Natural killer cell (primary cell): ENCODE measurements at regions not wholly inside any gene's neighbourhood (a gene's known extent, or its start where the extent isn't known, plus 50 kb on each side); places are given as distances from the start of the nearest gene placed in this dataset.

Experiments used
- ATAC-seq, 3 donors: fragments of 150-1000 bp in 2 of 3; fragments of 200-7000 bp in 1 of 3; cut with Tn5 transposase; 1 replicate in 1 of 3; 2 replicates in 2 of 3; pipeline ENCODE4 v1.10.0; 2021; ENCODE audit warnings: mild to moderate bottlenecking in 2 of 3, moderate library complexity in 2 of 3
- DNase-seq, 2 donors: peaks; one replicate each; pipeline versions ENCODE4 v3.0.0 to v3.0.0-alpha.2; 2013 to 2021; ENCODE audit warnings: mixed read lengths in 1 of 2
- H3K27ac ChIP-seq: one replicate; pipeline ENCODE4 v1.5.1; 2013; ENCODE audit warnings: mild to moderate bottlenecking, low read length
- H3K27me3 ChIP-seq: one replicate; pipeline ENCODE4 v1.6.1; 2013; ENCODE audit warnings: low read length; ENCODE audit not compliant: control insufficient read depth, insufficient read depth
- H3K36me3 ChIP-seq: one replicate; pipeline ENCODE4 v1.6.1; 2013; ENCODE audit warnings: low read length; ENCODE audit not compliant: control insufficient read depth, insufficient read depth
- H3K4me1 ChIP-seq: one replicate; pipeline ENCODE4 v1.6.1; 2013; ENCODE audit warnings: low read length; ENCODE audit not compliant: control insufficient read depth, insufficient read depth
- H3K4me3 ChIP-seq: one replicate; pipeline ENCODE4 v1.5.1; 2013; ENCODE audit warnings: low read length
- H3K9me3 ChIP-seq: one replicate; pipeline ENCODE4 v1.6.1; 2013; ENCODE audit warnings: low read length; ENCODE audit not compliant: control insufficient read depth, insufficient read depth
- H3K27ac Mint-ChIP-seq, 2 donors: one replicate each; pipeline ENCODE4 v1.8.0; 2022; ENCODE audit warnings: mild to moderate bottlenecking in 2 of 2, mixed read lengths in 2 of 2, moderate library complexity in 1 of 2
- H3K27me3 Mint-ChIP-seq, 2 donors: one replicate each; pipeline ENCODE4 v1.8.0; 2022; ENCODE audit warnings: low read depth in 2 of 2, mixed read lengths in 2 of 2
- H3K36me3 Mint-ChIP-seq: one replicate; pipeline ENCODE4 v1.8.0; 2022; ENCODE audit warnings: mixed read lengths
- H3K4me1 Mint-ChIP-seq, 2 donors: one replicate each; pipeline ENCODE4 v1.8.0; 2022; ENCODE audit warnings: mixed read lengths in 2 of 2
- H3K4me3 Mint-ChIP-seq: one replicate; pipeline ENCODE4 v1.8.0; 2022; ENCODE audit warnings: mild to moderate bottlenecking, moderate library complexity, mixed read lengths
- H3K9me3 Mint-ChIP-seq, 2 donors: one replicate each; pipeline ENCODE4 v1.8.0; 2022; ENCODE audit warnings: mixed read lengths in 2 of 2
- WGBS: methylation state at CpG from one replicate; pipeline ENCODE4 v1.1.7; 2013; ENCODE audit warnings: missing lambda C conversion rate; ENCODE audit not compliant: insufficient coverage; 5-methylcytosine and 5-hydroxymethylcytosine counted together
- intact Hi-C: fragments of 100-400 bp; cut with micrococcal nuclease; formaldehyde crosslinking; loops from one replicate; pipeline ENCODE4 v1.14.2; 2022
- TF ChIP-seq, protein P1 (sequence below): fragments of 200-600 bp; IDR thresholded peaks from one replicate; pipeline ENCODE4 v1.8.0; 2022; ENCODE audit warnings: antibody characterized with exemption

DNA sequence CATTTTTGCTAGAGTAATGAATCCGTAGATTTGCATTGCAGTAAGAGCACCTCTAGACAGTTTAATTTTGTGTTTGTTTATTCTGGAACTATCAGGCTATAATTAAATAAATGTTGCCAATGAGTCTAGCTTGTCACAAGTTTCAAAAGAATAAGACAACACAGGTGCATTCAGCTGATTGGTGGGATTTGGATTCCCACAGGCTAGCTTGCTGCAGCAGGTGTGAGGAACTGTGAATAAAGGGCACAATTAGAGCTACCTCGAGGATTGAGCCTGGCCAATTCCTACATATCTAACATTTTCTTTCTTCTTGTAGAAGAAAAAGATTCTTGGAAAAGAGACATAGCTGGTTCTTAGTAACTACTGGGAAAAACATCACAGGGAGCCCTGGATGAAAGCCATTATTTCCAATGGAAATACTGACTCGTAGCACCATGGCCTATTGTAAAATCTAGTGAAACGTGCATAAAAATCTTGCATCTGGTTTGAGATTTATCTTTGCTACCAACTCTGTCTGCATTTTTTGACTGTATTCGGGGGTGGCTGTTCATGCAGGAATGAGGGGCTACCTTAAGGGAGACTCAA is 360.9 kb downstream of the FGF9 start:
- Mint-ChIP-seq H3K27ac (no peak overlapping the region), H3K9me3 (no peaks in the 10 kb centered on the region), H3K4me3 (no peak overlapping the region), H3K27me3 (peaks cover 17 to 37% of the 10 kb centered on the region in 2 donors), H3K36me3 (no peaks in the 10 kb centered on the region), H3K4me1 (no peaks in the 10 kb centered on the region)
- TF ChIP-seq, protein P1, sequence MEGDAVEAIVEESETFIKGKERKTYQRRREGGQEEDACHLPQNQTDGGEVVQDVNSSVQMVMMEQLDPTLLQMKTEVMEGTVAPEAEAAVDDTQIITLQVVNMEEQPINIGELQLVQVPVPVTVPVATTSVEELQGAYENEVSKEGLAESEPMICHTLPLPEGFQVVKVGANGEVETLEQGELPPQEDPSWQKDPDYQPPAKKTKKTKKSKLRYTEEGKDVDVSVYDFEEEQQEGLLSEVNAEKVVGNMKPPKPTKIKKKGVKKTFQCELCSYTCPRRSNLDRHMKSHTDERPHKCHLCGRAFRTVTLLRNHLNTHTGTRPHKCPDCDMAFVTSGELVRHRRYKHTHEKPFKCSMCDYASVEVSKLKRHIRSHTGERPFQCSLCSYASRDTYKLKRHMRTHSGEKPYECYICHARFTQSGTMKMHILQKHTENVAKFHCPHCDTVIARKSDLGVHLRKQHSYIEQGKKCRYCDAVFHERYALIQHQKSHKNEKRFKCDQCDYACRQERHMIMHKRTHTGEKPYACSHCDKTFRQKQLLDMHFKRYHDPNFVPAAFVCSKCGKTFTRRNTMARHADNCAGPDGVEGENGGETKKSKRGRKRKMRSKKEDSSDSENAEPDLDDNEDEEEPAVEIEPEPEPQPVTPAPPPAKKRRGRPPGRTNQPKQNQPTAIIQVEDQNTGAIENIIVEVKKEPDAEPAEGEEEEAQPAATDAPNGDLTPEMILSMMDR, result no peak
- Histone ChIP-seq H3K36me3 (no peaks in the 10 kb centered on the region), H3K4me3 (no peak overlapping the region), H3K27me3 (no peaks in the 10 kb centered on the region), H3K9me3 (no peaks in the 10 kb centered on the region), H3K4me1 (no peaks in the 10 kb centered on the region), H3K27ac (no peak overlapping the region)
- 91% methylated on average over 3 of the region's 5 CpGs for WGBS
- intact Hi-C loops, result no loop called here
- DNase-seq, result no peak
- no peak for ATAC-seq

DNA sequence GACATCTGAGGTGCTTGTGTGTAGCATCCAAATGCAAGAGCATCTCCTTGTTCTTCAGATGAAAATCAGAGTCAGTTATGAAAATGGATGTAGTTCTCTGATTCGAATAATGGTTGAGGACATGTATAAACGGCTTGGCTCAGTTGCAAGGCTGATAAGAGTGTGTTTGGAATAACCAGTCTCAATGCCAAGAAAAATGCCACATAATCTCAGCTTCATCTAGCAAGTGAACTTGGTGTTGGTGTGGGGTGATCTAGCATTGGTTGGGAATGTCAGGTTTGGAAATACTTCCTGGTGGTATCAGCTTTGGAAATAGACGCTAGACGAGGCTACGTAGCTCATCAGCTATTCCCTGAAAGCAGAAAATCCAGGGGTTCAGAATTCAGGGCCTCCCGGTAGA is 362.0 kb downstream of the FGF9 start:
- TF ChIP-seq, protein P1, result no peak
- DNase-seq (no peak), ATAC-seq (no peak)
- peaks cover 16 to 37% of the 10 kb centered on the region in 2 donors for H3K27me3 Mint-ChIP-seq
- H3K9me3 ChIP-seq, result no peaks in the 10 kb centered on the region
- no peaks in the 10 kb centered on the region for H3K4me1 ChIP-seq
- no peaks in the 10 kb centered on the region for H3K27me3 ChIP-seq
- H3K27ac ChIP-seq, result no peak overlapping the region
- 97% methylated on average over 6 of the region's 6 CpGs for WGBS
- no peaks in the 10 kb centered on the region for H3K36me3 Mint-ChIP-seq
- H3K4me3 Mint-ChIP-seq, result no peak overlapping the region
- no peak overlapping the region for H3K4me3 ChIP-seq
- no peaks in the 10 kb centered on the region for H3K4me1 Mint-ChIP-seq
- H3K27ac Mint-ChIP-seq, result no peak overlapping the region
- intact Hi-C loops, result no loop called here
- no peaks in the 10 kb centered on the region for H3K36me3 ChIP-seq
- no peaks in the 10 kb centered on the region for H3K9me3 Mint-ChIP-seq

DNA sequence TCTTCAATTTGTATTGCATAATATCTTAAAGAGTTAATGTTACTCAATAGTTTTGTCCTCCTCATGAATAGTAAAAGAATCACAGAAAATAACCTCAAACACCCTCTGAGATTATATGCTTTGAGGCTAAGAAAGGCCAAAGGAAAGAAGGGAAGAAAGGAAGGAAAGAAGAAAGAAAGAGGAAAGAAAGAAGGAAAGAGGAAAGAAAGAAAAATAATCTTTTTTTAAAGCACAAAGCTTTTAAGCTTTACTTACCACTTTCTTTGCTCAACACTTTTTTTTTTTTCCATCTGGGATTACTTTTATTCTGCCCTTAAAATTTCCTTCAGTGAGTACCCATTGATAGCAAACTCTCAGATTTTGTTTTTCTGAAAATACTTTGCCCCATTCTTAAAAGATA is 369.1 kb downstream of the FGF9 start:
- no peak for DNase-seq
- H3K27me3 Mint-ChIP-seq, result peaks cover 10 to 17% of the 10 kb centered on the region in 2 donors
- Histone ChIP-seq H3K27ac (no peak overlapping the region), H3K4me1 (no peaks in the 10 kb centered on the region), H3K4me3 (no peak overlapping the region), H3K36me3 (no peaks in the 10 kb centered on the region), H3K9me3 (no peaks in the 10 kb centered on the region), H3K27me3 (no peaks in the 10 kb centered on the region)
- TF ChIP-seq, protein P1, result no peak
- ATAC-seq, result no peak
- intact Hi-C loops, result no loop called here
- H3K4me3 Mint-ChIP-seq, result no peak overlapping the region
- H3K36me3 Mint-ChIP-seq, result no peaks in the 10 kb centered on the region
- no peaks in the 10 kb centered on the region for H3K9me3 Mint-ChIP-seq
- no peak overlapping the region for H3K27ac Mint-ChIP-seq
- H3K4me1 Mint-ChIP-seq, result peaks cover 5 to 6% of the 10 kb centered on the region in 2 donors

DNA sequence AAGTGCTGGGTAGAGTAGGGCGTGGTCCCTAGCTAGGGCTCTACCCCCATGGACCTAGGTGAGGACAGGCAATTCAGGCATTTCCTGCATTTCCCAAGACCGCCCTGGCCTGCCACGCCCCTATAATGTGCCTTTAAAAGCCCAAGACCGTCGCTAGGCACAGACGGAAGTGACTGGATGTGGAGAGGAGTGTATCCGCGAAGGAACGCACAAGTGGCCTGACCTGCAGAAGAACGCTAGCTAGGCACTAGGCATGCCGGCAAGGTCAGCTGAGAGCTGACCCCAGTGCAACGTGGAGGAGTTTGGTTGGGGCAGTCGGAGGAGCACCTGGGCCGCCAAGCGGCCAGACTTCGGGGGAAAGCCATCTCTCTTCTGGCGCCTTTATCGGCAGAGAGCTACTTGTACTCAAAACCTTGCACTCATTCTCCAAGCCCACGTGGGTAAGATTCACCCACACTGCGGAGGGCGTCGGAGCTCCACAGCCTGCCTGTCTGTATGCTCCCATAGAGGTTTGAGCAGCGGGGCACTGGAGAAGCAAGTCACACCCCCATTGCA is 370.0 kb downstream of the FGF9 start:
- WGBS, result 80% methylated on average over 23 of the region's 23 CpGs
- Histone ChIP-seq H3K4me3 (peak overlapping the region; percentile 1), H3K4me1 (no peaks in the 10 kb centered on the region)

More for the DNA sequence above, 370.0 kb downstream of the FGF9 start:
- TF ChIP-seq, protein P1, result no peak
- ATAC-seq (peak in 2 of 3 donors; percentile 64 to 67), DNase-seq (peak in 1 of 2 donors; percentile 28)
- Histone ChIP-seq H3K27ac (no peak overlapping the region), H3K36me3 (no peaks in the 10 kb centered on the region), H3K9me3 (no peaks in the 10 kb centered on the region), H3K27me3 (no peaks in the 10 kb centered on the region)
- Mint-ChIP-seq H3K27ac (peak overlapping the region in 1 of 2 donors; percentile 23), H3K9me3 (no peaks in the 10 kb centered on the region), H3K4me3 (peak overlapping the region; percentile 74), H3K27me3 (peaks cover 15 to 17% of the 10 kb centered on the region in 2 donors), H3K36me3 (no peaks in the 10 kb centered on the region), H3K4me1 (peaks cover 5 to 10% of the 10 kb centered on the region in 2 donors)
- intact Hi-C loops, result no loop called here
